Vagina (tissue), 2 donors: ENCODE measurements at regions not wholly inside any gene's neighbourhood (a gene's known extent, or its start where the extent isn't known, plus 50 kb on each side); places are given as distances from the start of the nearest gene placed in this dataset.

ENCODE experiments used
- POLR2A ChIP-seq, 2 donors: fragments of 450-650 bp; IDR thresholded peaks; one replicate each; pipeline ENCODE4 v1.6.1; 2017; ENCODE audit warnings: antibody characterized with exemption in 2 of 2, mild to moderate bottlenecking in 2 of 2, moderate library complexity in 2 of 2
- TF ChIP-seq, protein P1 (sequence below), 3 experiments: fragments of 450-650 bp in 2 of 3; fragments of 200-600 bp in 1 of 3; sonication (generic) in 1 of 3; IDR thresholded peaks; one replicate each; pipeline ENCODE4 v1.5.1; 2017 to 2019; ENCODE audit warnings: antibody characterized with exemption in 3 of 3, mild to moderate bottlenecking in 2 of 3, moderate library complexity in 2 of 3

DNA sequence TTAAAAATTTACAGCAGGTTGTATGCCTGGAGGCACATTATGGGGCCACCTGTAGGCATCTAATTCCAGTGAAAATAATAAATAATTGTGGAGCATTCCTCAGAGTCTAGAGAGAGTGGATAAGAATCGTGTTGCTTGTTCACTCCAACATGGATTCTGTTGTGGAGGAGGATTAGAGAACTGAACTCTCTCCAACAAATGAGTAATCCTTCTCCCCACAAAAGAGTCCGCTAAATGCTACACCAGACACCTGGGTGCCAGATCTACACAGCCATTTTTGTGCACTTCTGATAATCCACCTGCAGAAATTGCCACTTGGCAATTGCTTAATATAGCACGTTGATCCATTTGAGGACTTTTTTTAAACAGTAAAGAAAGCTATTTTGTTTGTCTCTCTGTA, 113.7 kb upstream of the DPYD start:
- no peak for TF ChIP-seq POLR2A (IDR thresholded peaks at IDR 0.05)
- TF ChIP-seq, protein P1, sequence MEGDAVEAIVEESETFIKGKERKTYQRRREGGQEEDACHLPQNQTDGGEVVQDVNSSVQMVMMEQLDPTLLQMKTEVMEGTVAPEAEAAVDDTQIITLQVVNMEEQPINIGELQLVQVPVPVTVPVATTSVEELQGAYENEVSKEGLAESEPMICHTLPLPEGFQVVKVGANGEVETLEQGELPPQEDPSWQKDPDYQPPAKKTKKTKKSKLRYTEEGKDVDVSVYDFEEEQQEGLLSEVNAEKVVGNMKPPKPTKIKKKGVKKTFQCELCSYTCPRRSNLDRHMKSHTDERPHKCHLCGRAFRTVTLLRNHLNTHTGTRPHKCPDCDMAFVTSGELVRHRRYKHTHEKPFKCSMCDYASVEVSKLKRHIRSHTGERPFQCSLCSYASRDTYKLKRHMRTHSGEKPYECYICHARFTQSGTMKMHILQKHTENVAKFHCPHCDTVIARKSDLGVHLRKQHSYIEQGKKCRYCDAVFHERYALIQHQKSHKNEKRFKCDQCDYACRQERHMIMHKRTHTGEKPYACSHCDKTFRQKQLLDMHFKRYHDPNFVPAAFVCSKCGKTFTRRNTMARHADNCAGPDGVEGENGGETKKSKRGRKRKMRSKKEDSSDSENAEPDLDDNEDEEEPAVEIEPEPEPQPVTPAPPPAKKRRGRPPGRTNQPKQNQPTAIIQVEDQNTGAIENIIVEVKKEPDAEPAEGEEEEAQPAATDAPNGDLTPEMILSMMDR (IDR thresholded peaks at IDR 0.05) = no peak
